ENCODE measurements at regions not wholly inside any gene's neighbourhood (a gene's known extent, or its start where the extent isn't known, plus 50 kb on each side); places are given as distances from the start of the nearest gene placed in this dataset.

- CTCF ChIA-PET, result interaction anchor here (0.8 to 1.5 kb wide), 4 partner anchors 15 to 273 kb away, joined by 3 to 4 read pairs (median 4); no protein-coding TSS in a partner anchor
- no peak for TF ChIP-seq CTCF (IDR thresholded peaks at IDR 0.05; ENCODE audit: control extremely low read depth, extremely low read depth, low read depth, missing control alignments)
- DNase-seq (ENCODE audit: extremely low spot score), result no peak
- POLR2A ChIA-PET, result interaction anchor here (0.9 kb wide), 1 partner anchor 17 kb away, joined by 3 read pairs; no protein-coding TSS in a partner anchor
Observed at GRCh38 chr15:70257573-70258248, 160.0 kb upstream of the TLE3 start.

GRCh38 chr15:70257047-70257446 is 159.3 kb upstream of the TLE3 start:
- ChIA-PET CTCF (interaction anchor here (1.0 kb wide), 1 partner anchor 14 kb away, joined by 4 read pairs; no protein-coding TSS in a partner anchor), POLR2A (interaction anchor here (0.9 kb wide), 1 partner anchor 17 kb away, joined by 3 read pairs; no protein-coding TSS in a partner anchor)
- DNase-seq (ENCODE audit: extremely low spot score), result no peak
- TF ChIP-seq CTCF (IDR thresholded peaks at IDR 0.05; ENCODE audit: control extremely low read depth, extremely low read depth, low read depth, missing control alignments), result no peak

- TF ChIP-seq CTCF (IDR thresholded peaks at IDR 0.05; ENCODE audit: control extremely low read depth, extremely low read depth, low read depth, missing control alignments), result no peak
- no peak for DNase-seq (ENCODE audit: extremely low spot score)
- POLR2A ChIA-PET, result no interaction called here
- CTCF ChIA-PET, result interaction anchor here (0.9 to 2.7 kb wide), 3 partner anchors 13 to 20 kb away, joined by 3 to 12 read pairs (median 3); no protein-coding TSS in a partner anchor
Observed at GRCh38 chr15:70254311-70254869, 156.7 kb upstream of the TLE3 start.

- ChIA-PET POLR2A (no interaction called here), CTCF (interaction anchor here (0.9 to 2.7 kb wide), 5 partner anchors 9 to 20 kb away, joined by 3 to 12 read pairs (median 3); no protein-coding TSS in a partner anchor)
- DNase-seq (ENCODE audit: extremely low spot score), result no peak
- no peak for TF ChIP-seq CTCF (IDR thresholded peaks at IDR 0.05; ENCODE audit: control extremely low read depth, extremely low read depth, low read depth, missing control alignments)
Observed at GRCh38 chr15:70253461-70254156, 155.9 kb upstream of the TLE3 start.

GRCh38 chr15:70252951-70253320 is 155.2 kb upstream of the TLE3 start:
- no peak for TF ChIP-seq CTCF (IDR thresholded peaks at IDR 0.05; ENCODE audit: control extremely low read depth, extremely low read depth, low read depth, missing control alignments)
- ChIA-PET POLR2A (no interaction called here), CTCF (interaction anchor here (0.9 to 2.7 kb wide), 4 partner anchors 9 to 19 kb away, joined by 3 to 12 read pairs (median 8); no protein-coding TSS in a partner anchor)
- DNase-seq (ENCODE audit: extremely low spot score), result no peak

Data from GM10248 (cell line).